HG02884 (cell line): ENCODE measurements at regions not wholly inside any gene's neighbourhood (a gene's known extent, or its start where the extent isn't known, plus 50 kb on each side); places are given as distances from the start of the nearest gene placed in this dataset.
"Not testable (repeated sequence)": the region's sequence is repeated elsewhere in the genome, so short reads cannot be mapped to it uniquely, and the experiment has no call there.

Experiments
- ATAC-seq: cut with Tn5 transposase; IDR thresholded peaks from one replicate; pipeline ENCODE4 v1.9.1; 2021; ENCODE audit warnings: mild to moderate bottlenecking, moderate library complexity; ENCODE audit not compliant: unreplicated experiment

- no peak for ATAC-seq
These were observed 473.1 kb upstream of the UBE2E2 start for GRCh38 chr3:22729981-22730380.

- no peak for ATAC-seq
These were observed 472.4 kb upstream of the UBE2E2 start for GRCh38 chr3:22730701-22731100.

GRCh38 chr3:22731901-22732300 lies 471.2 kb upstream of the UBE2E2 start:
- no peak for ATAC-seq

GRCh38 chr3:22732641-22733040 lies 470.5 kb upstream of the UBE2E2 start:
- no peak for ATAC-seq

- no peak for ATAC-seq
These were observed 468.9 kb upstream of the UBE2E2 start for GRCh38 chr3:22734207-22734606.

GRCh38 chr3:22734756-22735155 lies 468.4 kb upstream of the UBE2E2 start:
- no peak for ATAC-seq

- ATAC-seq, result no peak
These were observed 467.8 kb upstream of the UBE2E2 start for GRCh38 chr3:22735373-22735772.

GRCh38 chr3:22743386-22743785 lies 459.7 kb upstream of the UBE2E2 start:
- ATAC-seq, result not testable (repeated sequence)

- no peak for ATAC-seq
These were observed 457.8 kb upstream of the UBE2E2 start for GRCh38 chr3:22745321-22745720.

GRCh38 chr3:22746221-22746620 lies 456.9 kb upstream of the UBE2E2 start:
- ATAC-seq, result no peak

GRCh38 chr3:22748453-22749045 lies 454.6 kb upstream of the UBE2E2 start:
- ATAC-seq, result no peak

GRCh38 chr3:22759636-22760310 lies 443.4 kb upstream of the UBE2E2 start:
- ATAC-seq, result no peak

- no peak for ATAC-seq
These were observed 437.4 kb upstream of the UBE2E2 start for GRCh38 chr3:22765679-22766078.

- no peak for ATAC-seq
These were observed 425.3 kb upstream of the UBE2E2 start for GRCh38 chr3:22777834-22778233.

GRCh38 chr3:22779737-22780136 lies 423.4 kb upstream of the UBE2E2 start:
- no peak for ATAC-seq

GRCh38 chr3:22792533-22792932 lies 410.6 kb upstream of the UBE2E2 start:
- no peak for ATAC-seq

GRCh38 chr3:22795917-22796316 lies 407.2 kb upstream of the UBE2E2 start:
- ATAC-seq, result no peak

- no peak for ATAC-seq
These were observed 404.7 kb upstream of the UBE2E2 start for GRCh38 chr3:22798461-22798860.

GRCh38 chr3:22819209-22819608 lies 383.9 kb upstream of the UBE2E2 start:
- ATAC-seq, result no peak

- ATAC-seq, result no peak
These were observed 368.1 kb upstream of the UBE2E2 start for GRCh38 chr3:22835041-22835440.

- no peak for ATAC-seq
These were observed 367.0 kb upstream of the UBE2E2 start for GRCh38 chr3:22836131-22836530.

- no peak for ATAC-seq
These were observed 359.3 kb upstream of the UBE2E2 start for GRCh38 chr3:22843854-22844253.

GRCh38 chr3:22846566-22846965 lies 356.6 kb upstream of the UBE2E2 start:
- no peak for ATAC-seq
